ENCODE measurements at regions not wholly inside any gene's neighbourhood (a gene's known extent, or its start where the extent isn't known, plus 50 kb on each side); places are given as distances from the start of the nearest gene placed in this dataset.

- TF ChIP-seq CTCF (IDR thresholded peaks at IDR 0.05; ENCODE audit: low read length) (no peak), EZH2 (optimal IDR thresholded peaks at IDR 0.05; ENCODE audit: low read depth, low read length) (no peak), EZH2phosphoT487 (IDR thresholded peaks at IDR 0.05; ENCODE audit: low read length) (no peak)
These were observed 74.5 kb downstream of the RHOU start for GRCh38 chr1:228809621-228810394.
